Tibial nerve (tissue), 4 donors: ENCODE measurements at regions not wholly inside any gene's neighbourhood (a gene's known extent, or its start where the extent isn't known, plus 50 kb on each side); places are given as distances from the start of the nearest gene placed in this dataset.

Experiments
- CTCF ChIP-seq, 5 experiments: fragments of 200-600 bp in 3 of 5; fragments of 450-650 bp in 2 of 5; sonication (generic) in 3 of 5; IDR thresholded peaks; one replicate each; pipeline ENCODE4 v1.5.1; 2016 to 2019; ENCODE audit warnings: antibody characterized with exemption in 5 of 5, mild to moderate bottlenecking in 3 of 5, moderate library complexity in 2 of 5
- EP300 ChIP-seq, 2 donors: sonication (generic); formaldehyde crosslinking; IDR thresholded peaks; one replicate each; pipeline ENCODE4 v1.6.1; 2017; ENCODE audit warnings: antibody characterized with exemption in 2 of 2, mild to moderate bottlenecking in 1 of 2
- POLR2A ChIP-seq, 2 donors: fragments of 450-650 bp; IDR thresholded peaks; one replicate each; pipeline ENCODE4 v1.6.1; 2017; ENCODE audit warnings: antibody characterized with exemption in 2 of 2, mild to moderate bottlenecking in 2 of 2, moderate library complexity in 2 of 2

GRCh38 chr15:39202641-39203040, 378.2 kb upstream of the THBS1 start:
- TF ChIP-seq CTCF (IDR thresholded peaks at IDR 0.05) (no peak), POLR2A (IDR thresholded peaks at IDR 0.05) (no peak), EP300 (IDR thresholded peaks at IDR 0.05) (no peak)
